Caco-2 (cell line): ENCODE measurements at regions not wholly inside any gene's neighbourhood (a gene's known extent, or its start where the extent isn't known, plus 50 kb on each side); places are given as distances from the start of the nearest gene placed in this dataset.

ENCODE experiments used
- BruUV-seq: library from RNA; stranded (reverse); fragments of 400-500 nt; replicated peaks from 2 replicates; lab custom pipeline; 2021; lab: Mats Ljungman, UMichigan
- CTCF ChIA-PET: fragments of 300-600 bp; sonication (Branson Sonifier 250); formaldehyde crosslinking; loops from one replicate; lab custom pipeline; 2022; ENCODE audit warnings: antibody characterized with exemption; lab: Charles Lee
- POLR2A ChIA-PET: fragments of 300-600 bp; sonication (Branson Sonifier 250); formaldehyde crosslinking; loops from one replicate; lab custom pipeline; 2022; ENCODE audit warnings: antibody characterized with exemption; lab: Charles Lee
- DNase-seq, 2 experiments: peaks; one replicate each; pipeline versions ENCODE4 v3.0.0 to v3.0.0-alpha.2; 2020 to 2022
- H3K27me3 ChIP-seq: replicated peaks from 2 replicates; pipeline ENCODE4 v1.6.0; 2011; ENCODE audit warnings: low read length; ENCODE audit not compliant: control insufficient read depth, insufficient read depth
- H3K36me3 ChIP-seq: 2 replicates; pipeline ENCODE4 v1.5.1; 2011; ENCODE audit warnings: low read length; ENCODE audit not compliant: control insufficient read depth, insufficient read depth
- H3K4me1 ChIP-seq: fragments of 250-450 bp; sonication (Bioruptor Pico); 2 replicates; pipeline ENCODE4 v1.5.1; 2020; ENCODE audit warnings: mild to moderate bottlenecking
- H3K4me3 ChIP-seq: 2 replicates; pipeline ENCODE4 v1.5.1; 2011; ENCODE audit warnings: low read depth, mild to moderate bottlenecking, control low read depth, low read length
- H3K9me3 ChIP-seq: fragments of 250-450 bp; sonication (Bioruptor Pico); 2 replicates; pipeline ENCODE4 v1.5.1; 2020; ENCODE audit warnings: mild to moderate bottlenecking, moderate library complexity
- H3K27ac Mint-ChIP-seq: one replicate; pipeline ENCODE4 v1.8.0; 2022; ENCODE audit warnings: mixed read lengths; ENCODE audit not compliant: unreplicated experiment
- H3K27me3 Mint-ChIP-seq: one replicate; pipeline ENCODE4 v1.8.0; 2022; ENCODE audit warnings: mixed read lengths; ENCODE audit not compliant: insufficient read depth, unreplicated experiment
- H3K36me3 Mint-ChIP-seq: one replicate; pipeline ENCODE4 v1.8.0; 2022; ENCODE audit warnings: mild to moderate bottlenecking, mixed read lengths; ENCODE audit not compliant: insufficient read depth, unreplicated experiment
- H3K4me1 Mint-ChIP-seq: one replicate; pipeline ENCODE4 v1.8.0; 2022; ENCODE audit warnings: low read depth, mixed read lengths; ENCODE audit not compliant: unreplicated experiment
- H3K4me3 Mint-ChIP-seq: one replicate; pipeline ENCODE4 v1.8.0; 2022; ENCODE audit warnings: mild to moderate bottlenecking, moderate library complexity, mixed read lengths; ENCODE audit not compliant: unreplicated experiment
- H3K9me3 Mint-ChIP-seq: one replicate; pipeline ENCODE4 v1.8.0; 2022; ENCODE audit warnings: mixed read lengths; ENCODE audit not compliant: unreplicated experiment
- CTCF ChIP-seq, 2 experiments: fragments of 200-600 bp in 1 of 2; IDR thresholded peaks; 1 replicate in 1 of 2; 2 replicates in 1 of 2; pipeline versions ENCODE4 v1.5.1 to v1.8.0; 2011 to 2022; ENCODE audit warnings: antibody characterized with exemption in 1 of 2, control low read depth in 1 of 2, inconsistent platforms in 1 of 2, low read depth in 1 of 2, low read length in 1 of 2, mild to moderate bottlenecking in 1 of 2, moderate library complexity in 1 of 2; ENCODE audit not compliant: insufficient read depth in 1 of 2, severe bottlenecking in 1 of 2, unreplicated experiment in 1 of 2
- intact Hi-C: fragments of 100-400 bp; cut with micrococcal nuclease; formaldehyde crosslinking; loops from one replicate; pipeline ENCODE4 v1.10.0; 2022; ENCODE audit not compliant: unreplicated experiment

GRCh38 chr5:123690821-123691220 is 178.8 kb downstream of the CSNK1G3 start:
- intact Hi-C loops, result no loop called here
- peaks cover 9% of the 10 kb centered on the region for H3K9me3 Mint-ChIP-seq
- TF ChIP-seq CTCF (IDR thresholded peaks at IDR 0.05; ENCODE audit: insufficient read depth in 1 of 2, low read depth in 1 of 2, low read length in 1 of 2, severe bottlenecking in 1 of 2, unreplicated experiment in 1 of 2), result no peak
- ChIA-PET CTCF (no interaction called here), POLR2A (no interaction called here)
- no peak overlapping the region for H3K27ac Mint-ChIP-seq
- no peak overlapping the region for H3K4me3 ChIP-seq
- no peaks in the 10 kb centered on the region for H3K4me1 Mint-ChIP-seq
- no peaks in the 10 kb centered on the region for H3K4me1 ChIP-seq
- H3K27me3 Mint-ChIP-seq, result no peaks in the 10 kb centered on the region
- no peaks in the 10 kb centered on the region for H3K36me3 Mint-ChIP-seq
- H3K27me3 ChIP-seq, result no peaks in the 10 kb centered on the region
- no TSS peak for BruUV-seq
- no peak overlapping the region for H3K4me3 Mint-ChIP-seq
- no peaks in the 10 kb centered on the region for H3K9me3 ChIP-seq
- DNase-seq, result no peak
- H3K36me3 ChIP-seq, result no peaks in the 10 kb centered on the region

DNA sequence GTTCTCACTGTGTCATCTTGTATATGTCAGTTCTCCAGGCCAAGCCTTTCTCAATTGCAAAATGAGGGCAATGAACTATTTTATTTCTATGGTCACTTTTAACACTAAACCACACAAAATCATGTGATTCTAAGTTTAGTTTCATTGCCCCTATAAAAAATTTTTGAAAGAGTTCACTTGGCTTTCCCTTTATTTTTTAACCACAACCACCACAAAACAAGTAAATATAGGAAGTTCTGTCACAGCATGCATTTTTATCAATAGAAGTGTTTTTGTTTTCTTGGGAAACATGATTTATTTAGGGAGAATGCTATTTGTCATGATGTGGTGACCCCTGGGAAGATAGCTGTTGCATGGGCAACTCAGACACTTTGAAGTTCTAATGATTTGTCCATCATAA is 169.1 kb downstream of the CSNK1G3 start:
- Mint-ChIP-seq H3K27ac (no peak overlapping the region), H3K36me3 (no peaks in the 10 kb centered on the region), H3K4me1 (no peaks in the 10 kb centered on the region), H3K9me3 (peaks cover 59% of the 10 kb centered on the region), H3K4me3 (no peak overlapping the region), H3K27me3 (no peaks in the 10 kb centered on the region)
- no peak for TF ChIP-seq CTCF (IDR thresholded peaks at IDR 0.05; ENCODE audit: insufficient read depth in 1 of 2, low read depth in 1 of 2, low read length in 1 of 2, severe bottlenecking in 1 of 2, unreplicated experiment in 1 of 2)
- Histone ChIP-seq H3K4me1 (no peaks in the 10 kb centered on the region), H3K27me3 (no peaks in the 10 kb centered on the region), H3K4me3 (no peak overlapping the region), H3K9me3 (peaks cover 23% of the 10 kb centered on the region; the same call in 1 of the 2 replicates), H3K36me3 (no peaks in the 10 kb centered on the region)
- intact Hi-C loops, result no loop called here
- no TSS peak for BruUV-seq
- DNase-seq, result no peak
- POLR2A ChIA-PET, result no interaction called here
- CTCF ChIA-PET, result no interaction called here

DNA sequence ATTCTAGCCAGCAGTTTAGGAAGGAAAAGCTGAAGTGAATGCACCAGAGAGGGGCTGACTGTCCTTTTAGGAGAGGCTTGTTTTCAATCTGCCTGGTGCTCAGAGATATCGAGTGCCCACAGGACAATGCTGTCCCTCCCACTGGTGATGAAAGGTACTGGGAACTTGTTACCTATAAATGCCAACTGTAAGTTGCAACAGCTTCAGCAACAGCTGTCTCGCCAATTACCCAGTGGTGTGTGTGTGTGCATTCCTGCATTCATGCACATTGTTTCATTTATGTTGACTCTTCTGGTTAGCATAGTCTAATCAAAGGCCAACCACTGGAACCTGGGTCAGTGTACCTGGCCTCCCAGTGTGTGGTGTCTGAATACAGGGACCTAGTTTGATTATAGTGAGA is 161.1 kb downstream of the CSNK1G3 start:
- intact Hi-C loops, result loop anchor here (5.0 to 10.0 kb wide), 2 partner anchors 184 to 852 kb away; no protein-coding TSS in a partner anchor
- H3K27me3 Mint-ChIP-seq, result no peaks in the 10 kb centered on the region
- ChIA-PET POLR2A (no interaction called here), CTCF (no interaction called here)
- H3K36me3 ChIP-seq, result no peaks in the 10 kb centered on the region
- no peaks in the 10 kb centered on the region for H3K9me3 Mint-ChIP-seq
- H3K27me3 ChIP-seq, result no peaks in the 10 kb centered on the region
- no peak overlapping the region for H3K4me3 ChIP-seq
- BruUV-seq, result no TSS peak
- peak; percentile 11 to 34 for DNase-seq
- no peak overlapping the region for H3K4me3 Mint-ChIP-seq
- TF ChIP-seq CTCF (IDR thresholded peaks at IDR 0.05; ENCODE audit: insufficient read depth in 1 of 2, low read depth in 1 of 2, low read length in 1 of 2, severe bottlenecking in 1 of 2, unreplicated experiment in 1 of 2), result no peak
- H3K36me3 Mint-ChIP-seq, result no peaks in the 10 kb centered on the region
- H3K9me3 ChIP-seq, result no peaks in the 10 kb centered on the region
- H3K4me1 ChIP-seq, result no peaks in the 10 kb centered on the region; the same call in 1 of the 2 replicates
- H3K27ac Mint-ChIP-seq, result no peak overlapping the region
- no peaks in the 10 kb centered on the region for H3K4me1 Mint-ChIP-seq
